Colonic mucosa (tissue), 4 donors: ENCODE measurements at regions not wholly inside any gene's neighbourhood (a gene's known extent, or its start where the extent isn't known, plus 50 kb on each side); places are given as distances from the start of the nearest gene placed in this dataset.

Experiments
- DNase-seq: peaks from one replicate; pipeline ENCODE4 v3.0.0-alpha.2; 2020
- H3K27ac ChIP-seq: fragments of 200-600 bp; one replicate; pipeline ENCODE4 v1.8.0; 2021
- H3K27me3 ChIP-seq: fragments of 200-600 bp; one replicate; pipeline ENCODE4 v1.8.0; 2021
- H3K36me3 ChIP-seq: fragments of 200-600 bp; one replicate; pipeline ENCODE4 v1.8.0; 2021
- H3K4me1 ChIP-seq: fragments of 200-600 bp; one replicate; pipeline ENCODE4 v1.8.0; 2021; ENCODE audit warnings: mild to moderate bottlenecking
- H3K4me3 ChIP-seq: fragments of 200-600 bp; one replicate; pipeline ENCODE4 v1.8.0; 2021
- H3K9ac ChIP-seq, 2 donors: one replicate each; pipeline ENCODE4 v1.7.0; 2013; ENCODE audit warnings: control low read depth in 2 of 2, low read depth in 2 of 2, low read length in 2 of 2
- H3K9me3 ChIP-seq: fragments of 200-600 bp; one replicate; pipeline ENCODE4 v1.8.0; 2021
- CTCF ChIP-seq: fragments of 200-600 bp; IDR thresholded peaks from one replicate; pipeline ENCODE4 v1.8.0; 2022; ENCODE audit warnings: antibody characterized with exemption, mild to moderate bottlenecking
- intact Hi-C: fragments of 100-400 bp; cut with DNase I; formaldehyde crosslinking; loops from one replicate; pipeline ENCODE4 v1.14.1; 2022
- donor health status: healthy.
- donor health status: DM: no; HTN: no; CAD: no.
- donor health status: DM: no; HTN: no; CAD: no.

GRCh38 chr22:27094633-27095308, 437.4 kb downstream of the MIAT start:
- Histone ChIP-seq H3K9ac (no peak overlapping the region), H3K27ac (no peak overlapping the region), H3K36me3 (no peaks in the 10 kb centered on the region), H3K4me1 (no peaks in the 10 kb centered on the region), H3K4me3 (no peak overlapping the region), H3K27me3 (no peaks in the 10 kb centered on the region), H3K9me3 (no peaks in the 10 kb centered on the region)
- intact Hi-C loops, result no loop called here
- DNase-seq, result no peak
- TF ChIP-seq CTCF, result no peak

GRCh38 chr22:27097506-27097905, 440.1 kb downstream of the MIAT start:
- intact Hi-C loops, result no loop called here
- H3K27ac ChIP-seq, result no peak overlapping the region
- no peak overlapping the region for H3K4me3 ChIP-seq
- H3K36me3 ChIP-seq, result no peaks in the 10 kb centered on the region
- H3K9ac ChIP-seq, result no peak overlapping the region
- H3K27me3 ChIP-seq, result no peaks in the 10 kb centered on the region
- no peak for DNase-seq
- TF ChIP-seq CTCF, result no peak
- no peaks in the 10 kb centered on the region for H3K9me3 ChIP-seq
- H3K4me1 ChIP-seq, result no peaks in the 10 kb centered on the region

- Histone ChIP-seq H3K27ac (no peak overlapping the region), H3K36me3 (no peaks in the 10 kb centered on the region), H3K4me3 (no peak overlapping the region), H3K9me3 (no peaks in the 10 kb centered on the region), H3K4me1 (no peaks in the 10 kb centered on the region), H3K9ac (no peak overlapping the region), H3K27me3 (no peaks in the 10 kb centered on the region)
- no peak for TF ChIP-seq CTCF
- intact Hi-C loops, result no loop called here
- DNase-seq, result no peak
Measured at GRCh38 chr22:27097933-27098332, 440.5 kb downstream of the MIAT start.

GRCh38 chr22:27099946-27100722, 442.7 kb downstream of the MIAT start:
- intact Hi-C loops, result no loop called here
- H3K27ac ChIP-seq, result no peak overlapping the region
- H3K36me3 ChIP-seq, result no peaks in the 10 kb centered on the region
- H3K4me3 ChIP-seq, result no peak overlapping the region
- no peak for DNase-seq
- H3K9ac ChIP-seq, result no peak overlapping the region
- no peaks in the 10 kb centered on the region for H3K9me3 ChIP-seq
- no peaks in the 10 kb centered on the region for H3K4me1 ChIP-seq
- no peaks in the 10 kb centered on the region for H3K27me3 ChIP-seq
- TF ChIP-seq CTCF, result no peak

- Histone ChIP-seq H3K4me3 (no peak overlapping the region), H3K4me1 (no peaks in the 10 kb centered on the region)
- DNase-seq, result no peak
Measured at GRCh38 chr22:27100789-27101188, 443.4 kb downstream of the MIAT start.

More at GRCh38 chr22:27100789-27101188, 443.4 kb downstream of the MIAT start:
- no peaks in the 10 kb centered on the region for H3K36me3 ChIP-seq
- no peak overlapping the region for H3K9ac ChIP-seq
- intact Hi-C loops, result no loop called here
- H3K27ac ChIP-seq, result no peak overlapping the region
- H3K27me3 ChIP-seq, result no peaks in the 10 kb centered on the region
- TF ChIP-seq CTCF, result no peak
- no peaks in the 10 kb centered on the region for H3K9me3 ChIP-seq
